DMS53 treated with DMSO at 0.1 percent for 48 hours (cell line): ENCODE measurements at regions not wholly inside any gene's neighbourhood (a gene's known extent, or its start where the extent isn't known, plus 50 kb on each side); places are given as distances from the start of the nearest gene placed in this dataset.

Source experiments
- DNase-seq: peaks from one replicate; lab custom pipeline; 2025; ENCODE audit not compliant: unreplicated experiment; lab: John Stamatoyannopoulos, UW

GRCh38 chr7:47691988-47692387 lies 110.1 kb upstream of the TNS3 start:
- no peak for DNase-seq

GRCh38 chr7:47690902-47691558 lies 109.1 kb upstream of the TNS3 start:
- no peak for DNase-seq

GRCh38 chr7:47689558-47689957 lies 107.6 kb upstream of the TNS3 start:
- no peak for DNase-seq

GRCh38 chr7:47688311-47689100 lies 106.6 kb upstream of the TNS3 start:
- DNase-seq = no peak

DNA sequence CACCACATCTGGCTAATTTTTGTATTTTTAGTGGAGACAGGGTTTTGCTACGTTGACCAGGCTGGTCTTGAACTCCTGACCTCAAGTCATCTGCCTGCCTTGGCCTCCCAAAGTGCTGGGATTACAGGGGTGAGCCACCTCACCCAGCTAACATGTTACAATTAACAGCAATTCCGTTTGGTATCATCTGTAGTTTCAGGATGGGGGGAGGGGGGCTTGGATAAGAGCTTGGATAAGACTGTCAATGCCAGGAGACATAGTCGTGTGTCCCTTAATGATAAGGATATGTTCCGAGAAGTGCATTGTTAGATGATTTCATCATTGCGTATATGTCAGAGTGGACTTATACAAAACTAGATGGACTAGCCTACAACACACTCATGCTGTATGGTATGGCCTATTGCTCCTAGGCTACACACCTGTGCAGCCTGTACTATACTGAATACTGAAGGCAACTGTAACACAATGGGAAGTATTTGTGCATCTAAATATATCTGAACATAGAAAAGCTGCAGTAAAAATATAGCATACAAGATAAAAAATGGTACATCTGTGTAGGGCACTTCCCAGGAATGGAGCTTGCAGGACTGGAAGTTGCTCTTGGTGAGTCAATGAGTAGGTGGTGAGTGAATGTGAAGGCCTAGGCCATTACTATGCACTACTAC lies 103.9 kb upstream of the TNS3 start:
- DNase-seq = no peak

DNA sequence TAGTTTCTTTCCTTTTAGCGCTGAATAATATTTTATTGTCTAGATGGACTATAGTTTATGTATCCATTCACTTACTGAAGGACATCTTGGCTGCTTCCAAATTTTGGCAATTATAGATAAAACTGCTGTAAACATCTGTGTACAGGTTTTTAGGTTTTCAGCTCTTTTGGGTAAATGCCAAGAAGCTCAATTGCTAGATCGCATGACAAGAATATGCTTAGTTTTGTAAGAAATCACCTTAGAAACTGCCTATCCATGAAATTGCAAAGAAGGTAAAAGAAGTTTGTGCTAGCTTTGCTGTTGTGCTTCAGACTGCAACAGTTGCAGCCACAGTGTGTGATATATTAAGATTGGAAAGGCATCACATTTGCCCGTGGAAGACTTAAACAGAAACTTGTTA lies 103.2 kb upstream of the TNS3 start:
- no peak for DNase-seq

DNA sequence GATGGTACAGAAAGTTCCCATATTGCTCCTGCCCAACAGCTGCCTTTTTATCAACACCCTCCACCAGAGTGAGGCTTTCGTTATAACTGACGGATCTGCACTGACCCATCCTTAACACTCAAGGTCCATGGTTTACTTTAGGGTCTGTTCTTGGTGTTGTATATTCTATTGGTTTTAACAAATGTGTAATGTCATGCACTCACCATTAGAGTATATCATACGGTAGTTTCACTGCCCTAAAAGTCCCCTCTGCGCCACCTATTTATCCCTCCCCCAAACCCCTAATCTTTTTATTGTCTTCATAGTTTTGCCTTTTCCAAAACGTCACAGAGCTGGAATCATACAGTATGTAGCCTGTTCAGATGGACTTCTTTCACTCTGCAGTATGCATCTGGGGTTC lies 102.8 kb upstream of the TNS3 start:
- DNase-seq = no peak

DNA sequence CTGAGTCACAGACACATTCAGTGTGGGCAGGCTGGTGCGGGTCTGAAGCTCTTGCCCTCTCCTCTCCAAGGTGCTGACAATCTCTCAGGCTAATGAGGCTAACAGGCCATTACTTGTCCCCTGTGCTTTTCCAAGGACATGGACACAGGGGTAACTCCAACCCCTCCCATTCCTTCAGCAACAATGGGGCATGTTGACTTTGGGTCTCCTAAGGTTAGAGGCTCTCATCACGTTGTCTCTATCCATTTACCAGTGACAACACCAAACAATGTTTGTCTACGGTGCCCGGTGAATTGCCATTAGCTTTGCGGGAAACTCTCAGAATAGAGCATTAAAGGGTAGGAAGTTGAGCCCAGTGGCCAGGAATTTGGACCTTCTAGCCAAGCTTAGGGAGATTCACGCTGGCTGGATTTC lies 101.6 kb upstream of the TNS3 start:
- no peak for DNase-seq

DNA sequence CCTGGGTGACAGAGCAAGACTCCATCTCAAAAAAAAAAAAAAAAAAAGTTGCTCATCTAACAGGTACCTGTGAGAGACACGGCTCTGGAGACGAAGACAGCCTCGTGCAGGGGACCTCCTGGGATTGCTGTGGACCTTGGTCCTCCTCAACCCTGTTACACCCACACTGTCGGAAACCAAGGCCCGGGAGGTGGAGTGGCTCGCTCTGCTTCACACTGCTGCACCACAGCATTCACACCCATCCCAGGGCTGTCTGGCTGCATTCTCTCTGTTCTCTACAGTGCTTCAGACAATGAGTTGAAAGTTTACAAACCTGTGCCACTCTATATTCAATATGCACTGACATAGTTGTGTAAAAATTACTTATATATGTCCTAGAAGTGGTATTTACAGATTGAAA lies 101.0 kb upstream of the TNS3 start:
- no peak for DNase-seq

- no peak for DNase-seq
Measured at GRCh38 chr7:47681249-47681810, 99.4 kb upstream of the TNS3 start.

DNA sequence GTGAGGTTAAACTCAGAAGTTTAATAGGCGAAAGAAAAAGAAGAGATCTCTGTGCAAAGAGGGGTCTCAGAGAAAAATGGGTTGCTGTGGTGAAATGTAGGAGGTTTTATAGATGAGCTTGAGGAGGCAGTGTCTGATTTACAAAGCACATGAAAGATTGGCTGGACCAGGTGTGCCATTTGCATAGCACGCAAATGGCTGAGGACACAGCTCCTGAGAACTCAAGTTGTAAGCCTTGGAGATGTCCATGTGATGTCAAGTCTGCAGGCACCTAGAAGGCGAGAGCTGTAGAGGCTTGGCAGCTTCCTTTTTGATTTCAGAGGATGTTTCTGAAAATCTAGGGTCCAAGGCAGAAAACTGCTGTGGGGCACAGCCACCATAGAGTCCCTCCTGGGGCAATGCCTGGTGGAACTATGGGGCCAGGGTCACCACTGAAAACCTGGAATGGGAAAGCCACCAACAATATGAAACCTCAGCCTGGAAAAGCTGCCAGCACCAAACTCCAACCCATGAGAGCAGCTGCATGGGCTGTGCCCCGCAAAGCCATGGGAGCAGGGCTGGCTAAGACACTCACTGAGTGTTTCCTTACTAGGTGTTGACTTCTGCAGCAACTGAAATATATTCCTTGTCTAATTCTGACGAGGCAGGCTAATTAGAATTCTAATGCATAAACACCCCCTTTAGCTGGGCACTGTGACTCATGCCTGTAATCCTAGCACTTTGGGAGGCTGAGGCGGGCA lies 96.9 kb upstream of the TNS3 start:
- DNase-seq = no peak

DNA sequence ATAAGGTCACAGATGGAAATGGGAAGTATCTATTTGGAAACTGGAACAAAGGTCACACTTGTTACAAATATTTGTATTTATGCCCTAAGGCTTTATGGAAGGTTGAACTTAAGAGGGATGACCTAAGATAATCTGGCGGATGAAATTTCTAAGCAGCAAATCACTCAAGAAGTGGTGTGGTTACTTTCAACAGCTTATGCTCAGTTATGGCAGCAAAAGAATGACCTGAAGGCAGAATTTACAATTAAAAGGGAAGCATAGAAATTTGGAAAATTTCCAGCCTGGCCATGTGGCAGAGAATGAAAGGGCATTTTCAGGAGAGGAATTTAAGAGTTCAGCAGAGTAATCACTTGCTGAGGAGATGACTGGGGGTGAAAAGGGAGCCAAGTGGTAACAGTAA lies 95.8 kb upstream of the TNS3 start:
- DNase-seq = no peak

DNA sequence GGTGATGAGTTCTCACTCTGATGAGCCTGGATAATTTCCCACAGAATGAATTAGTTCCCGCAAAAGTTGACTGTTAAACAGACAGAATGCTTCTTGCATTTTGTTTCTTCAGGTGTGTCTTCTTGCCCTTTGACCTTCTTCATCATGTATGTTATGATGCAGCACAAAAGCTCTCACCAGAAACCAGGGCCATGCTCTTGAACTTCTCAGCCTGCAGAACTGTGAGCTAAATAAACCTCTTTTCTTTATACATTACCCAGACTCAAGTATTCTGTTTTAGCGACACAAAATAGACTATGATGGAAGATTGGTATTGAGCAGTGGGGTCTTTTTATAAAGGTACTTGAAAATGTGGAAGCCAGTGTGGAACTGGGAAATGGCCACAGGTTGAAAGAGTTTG lies 95.2 kb upstream of the TNS3 start:
- DNase-seq = no peak

DNA sequence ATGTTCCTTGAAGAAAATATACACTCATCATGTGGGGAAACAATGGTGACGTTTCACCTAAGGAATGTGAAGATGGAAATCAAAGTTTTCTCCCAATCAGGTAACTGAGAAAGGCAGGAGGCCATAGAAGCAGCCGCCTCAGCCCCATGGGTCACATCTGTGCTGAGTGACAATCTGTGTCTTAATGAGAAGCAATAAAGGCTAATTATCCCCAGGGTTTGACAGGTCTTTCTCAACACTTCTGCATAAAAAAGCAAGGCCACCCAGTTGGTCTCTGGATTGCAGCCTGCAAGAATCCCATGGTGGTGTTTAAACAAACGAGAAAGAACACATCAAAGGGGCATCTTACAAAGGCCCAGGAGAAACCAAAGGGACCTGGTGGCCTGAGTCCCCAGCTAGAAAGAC lies 91.1 kb upstream of the TNS3 start:
- DNase-seq = no peak

DNA sequence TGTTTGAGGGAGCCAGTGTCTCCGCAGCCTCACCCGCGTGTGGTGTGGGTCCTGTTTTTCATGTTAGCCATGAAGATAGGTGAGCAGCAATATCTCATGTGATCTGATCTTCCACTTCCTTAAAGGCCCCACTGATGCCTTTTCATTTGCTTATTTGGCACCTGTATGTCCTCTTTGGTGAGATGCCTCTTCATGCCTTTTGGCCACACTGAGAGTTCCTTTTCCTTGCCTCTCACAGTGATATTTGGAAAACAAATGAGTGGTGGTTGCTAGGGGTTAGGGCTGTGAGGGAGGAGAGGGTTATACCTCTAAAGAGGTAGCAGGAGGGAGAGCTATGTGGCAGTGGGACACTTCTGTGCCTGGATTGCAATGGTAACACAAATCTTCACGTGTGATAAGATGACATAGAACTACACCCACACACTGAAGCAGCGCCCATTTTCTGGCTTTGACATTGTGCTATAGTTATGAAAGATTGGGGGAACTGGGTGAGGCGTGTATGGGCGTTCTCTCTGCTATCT lies 90.4 kb upstream of the TNS3 start:
- no peak for DNase-seq

GRCh38 chr7:47671358-47671757 lies 89.4 kb upstream of the TNS3 start:
- DNase-seq = no peak

GRCh38 chr7:47670729-47671128 lies 88.8 kb upstream of the TNS3 start:
- no peak for DNase-seq

- DNase-seq = no peak
Measured at GRCh38 chr7:47669901-47670384, 88.0 kb upstream of the TNS3 start.

- peak; percentile 27 for DNase-seq
Measured at GRCh38 chr7:47669178-47669891, 87.4 kb upstream of the TNS3 start.

DNA sequence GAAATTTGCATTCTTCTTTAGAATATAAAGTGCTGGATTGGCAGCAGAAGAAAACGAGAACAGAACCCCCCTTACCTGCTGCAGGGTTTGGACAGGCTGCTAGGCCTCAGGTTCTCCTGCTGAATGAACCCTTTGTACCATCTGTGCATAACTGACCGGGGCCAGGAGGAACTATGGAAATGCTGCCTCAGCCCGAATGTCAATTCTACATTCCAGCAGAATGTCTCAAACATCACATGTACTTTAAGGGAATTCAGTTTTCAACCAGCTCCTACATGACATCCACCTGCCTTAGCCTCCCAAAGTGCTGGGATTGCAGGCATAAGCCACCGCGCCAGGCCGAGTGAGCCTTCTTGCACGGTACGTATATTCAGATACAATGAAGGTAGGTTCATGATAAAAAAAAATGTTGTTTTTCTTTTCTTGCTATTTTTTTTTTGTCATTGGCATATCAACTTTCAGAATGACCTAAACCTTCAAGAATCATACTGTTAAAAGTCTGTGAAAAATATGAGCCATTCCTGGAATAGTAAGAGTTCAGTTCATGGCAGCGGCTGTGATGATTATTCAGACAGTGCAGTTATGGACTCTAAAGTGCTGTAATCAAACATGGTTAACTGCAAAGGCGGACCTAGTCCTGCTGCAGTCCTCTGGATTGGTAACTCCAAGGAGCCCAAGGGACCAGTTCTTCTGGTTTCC lies 84.4 kb upstream of the TNS3 start:
- DNase-seq = no peak
